CD4-positive, alpha-beta T cell treated with Interleukin-4 for 1 hour (primary cell): ENCODE measurements at regions not wholly inside any gene's neighbourhood (a gene's known extent, or its start where the extent isn't known, plus 50 kb on each side); places are given as distances from the start of the nearest gene placed in this dataset.
"Not testable (repeated sequence)": the region's sequence is repeated elsewhere in the genome, so short reads cannot be mapped to it uniquely, and the experiment has no call there.

Experiments
- DNase-seq, 2 donors: peaks; one replicate each; pipeline ENCODE4 v3.0.0-alpha.2; 2020 to 2022

DNA sequence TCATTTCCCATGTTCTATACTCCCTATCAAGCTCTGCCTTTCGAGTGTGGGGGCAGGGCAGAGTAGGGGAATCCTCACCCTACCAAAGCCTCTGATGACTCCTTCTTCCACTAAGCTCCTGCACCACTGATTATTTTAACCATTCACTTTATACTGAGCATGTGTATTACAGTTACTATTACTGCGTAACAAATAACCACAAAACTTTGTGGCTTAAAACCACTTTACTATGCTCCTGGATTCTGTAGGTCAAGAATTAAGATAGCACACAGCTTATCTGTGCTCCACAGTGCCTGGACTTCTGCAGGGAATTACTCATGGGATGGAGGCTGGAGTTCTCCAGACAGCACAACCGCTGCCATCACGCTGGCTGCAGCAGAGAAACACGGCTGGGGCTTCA lies 117.4 kb upstream of the DNAJC10 start:
- DNase-seq, result no peak

DNA sequence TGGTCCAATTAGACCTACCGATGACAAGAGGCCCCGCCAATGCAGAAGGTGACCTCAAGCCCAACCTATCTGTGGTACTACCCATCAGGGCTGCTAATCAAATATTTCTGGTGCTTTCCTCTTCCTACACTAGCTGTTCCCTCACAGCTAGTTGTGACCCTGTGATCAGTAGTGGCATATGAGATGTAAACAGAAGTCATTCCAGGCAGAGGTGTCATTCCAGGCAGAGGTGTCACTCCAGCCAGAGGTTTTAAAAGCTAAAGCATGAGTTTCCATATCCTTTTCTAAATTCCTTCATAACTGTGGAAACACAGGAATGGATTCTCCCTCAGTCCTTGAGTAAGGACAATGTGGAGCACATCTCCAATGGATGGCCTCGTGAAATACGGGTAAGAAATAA lies 110.9 kb upstream of the DNAJC10 start:
- DNase-seq, result no peak

DNA sequence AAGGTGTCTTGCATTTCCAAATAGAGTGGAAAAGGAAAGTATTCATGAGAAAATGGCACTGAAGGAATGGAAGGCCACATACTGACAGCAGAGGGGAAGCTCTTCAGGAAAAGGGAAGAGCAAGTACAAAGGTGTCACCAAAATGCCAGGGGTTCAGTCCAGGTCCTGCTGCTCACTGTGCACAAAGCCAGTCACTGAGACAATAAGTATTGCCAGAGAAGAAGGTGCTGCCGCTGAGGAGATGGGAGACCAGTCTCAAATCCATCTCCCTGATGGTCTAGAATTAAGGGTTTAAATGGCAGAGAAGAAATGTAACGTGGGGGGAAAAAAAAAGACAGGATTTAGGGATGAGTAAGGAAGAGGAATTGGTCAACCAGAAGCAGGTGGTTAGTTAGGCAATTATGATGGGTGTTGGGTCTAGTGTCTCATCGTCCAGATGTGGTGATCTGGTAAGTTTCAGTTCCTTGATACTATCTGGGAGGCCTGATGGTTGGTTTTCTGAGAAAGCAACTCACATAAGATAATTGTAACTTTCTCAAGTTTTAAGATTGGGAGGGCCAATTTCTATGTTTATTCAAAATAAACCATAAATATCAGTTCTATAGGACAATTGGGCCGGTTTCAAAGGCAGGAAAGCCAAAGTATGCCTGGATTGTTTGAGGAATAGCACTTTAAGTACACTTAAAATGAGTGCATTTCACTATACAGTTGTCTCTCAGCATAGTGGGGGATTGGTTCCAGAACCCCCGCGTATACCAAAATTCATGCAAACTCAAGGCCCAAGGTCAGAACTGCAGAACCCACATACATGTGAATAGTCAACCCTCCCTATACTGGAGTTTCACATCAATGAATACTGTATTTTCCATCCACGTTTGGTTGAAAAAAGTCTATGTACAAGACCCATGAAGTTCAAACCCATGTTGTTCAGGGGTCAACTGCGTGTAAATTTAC lies 109.1 kb upstream of the DNAJC10 start:
- DNase-seq, result no peak

DNA sequence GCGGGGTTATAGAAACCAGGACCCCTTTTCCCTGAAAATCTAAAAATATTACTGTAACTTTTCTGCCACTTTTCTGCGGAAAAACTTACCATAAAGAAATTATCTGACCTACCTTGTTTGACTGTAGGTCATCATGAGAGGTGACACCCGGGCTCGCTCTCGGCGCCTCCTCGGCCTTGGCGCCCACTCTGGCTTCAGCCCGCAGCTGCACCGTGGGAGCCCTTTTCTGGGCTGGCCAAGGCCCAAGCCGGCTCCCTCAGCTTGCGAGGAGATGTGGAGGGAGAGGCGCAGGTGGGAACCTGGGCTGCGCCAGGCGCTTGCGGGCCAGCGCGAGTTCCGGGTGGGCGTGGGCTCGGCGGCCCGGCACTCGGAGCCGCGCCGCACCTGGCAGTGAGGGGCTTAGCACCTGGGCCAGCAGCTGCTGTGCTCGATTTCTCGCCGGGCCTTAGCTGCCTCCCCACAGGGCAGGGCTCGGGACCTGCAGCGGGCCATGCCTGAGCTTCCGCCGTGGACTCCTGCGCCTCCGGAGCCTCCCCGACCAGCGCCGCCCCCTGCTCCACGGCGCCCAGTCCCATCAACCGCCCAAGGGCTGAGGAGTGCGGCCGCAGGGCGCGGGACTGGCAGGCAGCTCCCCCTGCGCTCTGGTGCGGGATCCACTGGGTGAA lies 107.7 kb upstream of the DNAJC10 start:
- DNase-seq, result no peak

DNA sequence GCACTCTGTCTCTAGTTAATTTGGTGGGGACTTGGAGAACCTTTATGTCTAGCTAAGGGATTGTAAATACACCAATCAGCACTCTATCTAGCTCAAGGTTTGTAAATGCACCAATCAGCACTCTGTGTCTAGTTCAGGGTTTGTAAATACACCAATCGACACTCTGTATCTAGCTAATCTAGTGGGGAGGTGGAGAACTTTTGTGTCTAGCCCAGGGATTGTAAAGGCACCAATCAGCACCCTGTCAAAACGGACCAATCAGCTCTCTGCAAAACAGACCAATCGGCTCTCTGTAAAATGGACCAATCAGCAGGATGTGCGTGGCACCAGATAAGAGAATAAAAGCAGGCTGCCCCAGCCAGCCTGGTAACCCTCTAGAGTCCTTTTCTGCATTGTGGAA lies 107.1 kb upstream of the DNAJC10 start:
- DNase-seq, result not testable (repeated sequence)

DNA sequence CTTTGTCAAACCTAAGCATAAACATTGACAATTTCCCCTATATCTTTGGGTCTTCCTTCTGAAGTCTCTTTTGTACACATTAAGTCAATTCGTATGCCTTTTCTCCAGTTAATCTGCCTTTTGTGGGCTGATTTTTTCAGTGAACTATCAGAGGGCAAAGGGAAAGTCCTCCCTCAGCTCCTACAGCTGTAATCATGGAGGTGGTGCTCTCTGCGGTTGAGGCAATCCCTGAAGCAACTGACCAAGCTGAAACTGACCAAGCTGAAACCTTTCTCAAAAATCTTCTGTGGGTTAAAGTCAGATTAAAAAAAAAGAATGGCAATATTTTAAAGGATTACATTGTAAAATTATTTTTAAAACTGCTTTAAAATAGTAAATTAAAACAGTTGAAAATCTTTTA lies 105.8 kb upstream of the DNAJC10 start:
- no peak for DNase-seq

DNA sequence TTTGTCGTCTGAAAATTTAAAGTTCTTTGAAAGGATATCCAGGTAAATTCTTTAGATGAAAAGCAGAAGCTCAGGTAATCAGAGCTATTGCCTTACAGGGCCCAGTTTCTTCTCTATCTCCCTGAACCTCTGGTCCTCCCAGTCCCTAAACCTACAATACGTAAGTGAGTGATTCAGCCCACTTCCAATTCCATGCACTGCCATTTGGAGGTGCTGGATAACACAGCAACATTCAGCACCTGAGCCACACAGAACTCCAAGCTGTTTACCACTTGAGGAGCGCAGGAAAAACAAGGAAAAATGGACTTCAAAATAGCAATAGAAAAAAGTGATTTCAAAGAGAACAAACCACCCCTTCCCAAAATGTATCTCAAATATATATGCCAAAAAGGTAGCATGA lies 105.0 kb upstream of the DNAJC10 start:
- no peak for DNase-seq

DNA sequence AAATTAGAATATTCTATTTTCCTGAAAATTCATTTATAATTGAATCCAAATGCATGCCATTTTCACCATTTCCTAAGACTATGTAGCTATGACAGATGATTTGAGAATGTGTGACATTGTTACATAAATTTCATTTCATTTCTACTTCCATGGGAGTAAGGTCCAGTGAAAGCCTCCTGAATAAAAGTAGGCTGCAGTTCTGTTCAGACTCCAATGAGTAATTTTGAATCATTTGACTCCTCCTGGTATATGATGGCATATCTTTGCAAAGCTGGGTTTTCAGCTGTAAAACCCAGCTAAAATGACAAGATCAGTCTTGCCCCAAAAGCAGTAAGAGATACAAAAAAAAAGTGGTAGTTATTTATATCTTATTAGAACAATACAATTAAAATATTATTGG lies 101.0 kb upstream of the DNAJC10 start:
- DNase-seq, result no peak

DNA sequence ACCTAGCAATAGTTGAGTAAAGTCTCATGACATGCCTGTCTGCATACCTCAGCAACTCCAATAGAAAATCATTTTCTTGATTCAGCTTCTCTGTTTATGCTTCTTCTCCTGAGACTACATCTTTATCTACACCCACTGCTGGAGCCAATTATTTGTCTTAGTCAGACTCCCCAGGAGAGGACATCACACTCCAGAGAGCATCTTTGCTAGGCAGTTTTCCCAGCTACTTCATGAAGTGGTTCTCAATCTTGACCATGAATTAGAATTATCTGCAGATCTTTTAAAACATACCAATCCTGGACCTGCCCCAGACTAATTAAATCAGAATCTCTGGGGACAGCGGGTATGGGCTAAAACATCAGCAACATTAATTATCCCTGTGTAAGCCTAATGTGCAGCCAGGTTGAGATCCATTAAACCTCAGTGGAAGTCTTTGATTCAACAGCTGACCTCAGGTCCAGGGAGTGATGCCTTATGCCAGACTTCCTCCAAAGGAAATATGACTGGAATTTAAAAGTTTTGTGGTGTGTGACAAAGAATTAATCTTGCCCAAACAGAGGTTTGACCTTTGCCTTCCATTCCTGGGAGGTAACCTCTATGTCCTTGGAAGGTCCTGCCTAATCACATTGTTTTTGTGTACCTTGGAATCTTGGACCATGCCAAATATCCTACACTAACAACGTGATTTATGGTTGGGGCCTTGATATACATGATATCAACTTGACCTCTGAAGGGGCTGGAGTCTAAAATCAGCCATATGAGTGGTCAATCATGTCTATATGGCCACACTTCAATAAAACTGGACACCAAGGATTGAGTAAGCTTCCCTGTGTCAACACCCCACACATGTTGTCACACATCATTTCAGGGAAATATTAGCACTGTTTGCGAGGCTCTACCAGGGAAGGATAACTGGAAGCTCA lies 99.3 kb upstream of the DNAJC10 start:
- no peak for DNase-seq

DNA sequence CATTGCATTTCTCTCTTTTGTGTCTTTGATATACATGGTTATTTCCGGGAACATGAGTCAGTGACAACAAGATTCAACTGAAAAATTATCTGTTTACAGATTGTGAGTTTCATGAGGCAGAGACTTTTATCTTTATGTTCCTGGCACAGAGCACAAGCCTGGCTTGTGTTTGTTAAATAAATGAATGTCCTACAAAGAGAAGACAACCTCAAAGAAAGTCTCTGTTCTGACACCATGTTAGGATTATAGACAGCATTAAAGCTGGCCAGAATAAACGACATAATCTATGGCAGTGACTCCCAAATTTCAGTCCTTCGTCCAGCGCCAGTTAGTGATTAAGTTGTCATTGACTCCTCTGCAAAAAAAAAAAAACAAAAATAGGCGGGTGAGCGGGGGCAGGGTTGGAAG lies 97.4 kb upstream of the DNAJC10 start:
- DNase-seq, result no peak

DNA sequence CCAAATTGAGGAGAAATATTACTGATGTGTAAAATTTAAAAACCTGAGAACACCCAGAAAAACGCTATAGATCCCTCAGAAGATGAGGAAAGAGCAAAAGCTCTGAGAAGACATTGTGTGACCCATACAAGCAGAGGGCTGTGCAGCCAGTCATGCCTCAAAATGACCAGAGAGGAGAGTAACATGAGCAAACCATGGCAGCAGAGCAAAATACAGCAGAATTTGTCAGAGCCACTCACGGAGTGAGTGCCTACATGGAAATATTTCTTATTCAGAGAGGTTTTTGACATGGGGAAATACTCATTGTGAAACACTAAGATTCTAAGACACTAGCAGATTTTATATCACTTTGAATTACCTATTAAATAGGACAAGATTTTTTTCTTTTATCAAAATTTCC lies 96.8 kb upstream of the DNAJC10 start:
- DNase-seq, result no peak

DNA sequence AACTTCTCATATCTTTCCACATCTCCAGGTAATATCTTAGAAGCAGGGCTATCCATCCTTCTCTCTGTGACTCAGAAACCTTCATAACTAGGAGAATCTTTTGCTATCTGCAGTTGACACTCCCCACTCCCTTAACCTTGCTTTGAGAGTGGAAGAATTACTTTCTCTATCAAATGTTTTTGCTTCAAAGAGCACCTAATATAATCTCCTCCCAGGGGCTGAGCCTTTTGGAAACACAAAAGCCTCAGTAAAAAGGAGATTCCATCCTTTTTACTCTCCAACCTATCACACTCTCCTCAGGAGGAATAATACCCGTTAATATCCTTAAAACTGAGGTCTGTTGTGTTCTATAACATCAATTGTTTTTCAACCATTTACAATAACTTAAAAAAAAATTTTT lies 94.9 kb upstream of the DNAJC10 start:
- DNase-seq, result no peak

DNA sequence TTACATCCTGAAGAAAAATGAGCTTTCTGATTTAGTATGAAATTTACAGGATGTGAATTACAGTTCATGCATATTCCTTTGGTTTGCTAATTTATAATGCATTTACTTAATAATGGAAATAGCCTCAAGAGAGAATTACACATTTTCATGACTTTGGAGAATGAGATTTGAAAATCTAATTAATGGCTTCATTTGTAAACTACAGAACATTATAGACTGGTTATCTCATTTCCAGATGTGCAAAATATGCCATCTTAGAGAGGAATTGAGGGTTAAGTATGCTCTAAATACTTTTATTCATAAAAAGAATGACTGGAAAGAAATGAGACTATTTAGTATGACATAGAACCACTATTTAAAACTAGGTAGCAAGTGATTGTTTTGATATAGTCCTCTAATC lies 94.2 kb upstream of the DNAJC10 start:
- DNase-seq, result no peak

DNA sequence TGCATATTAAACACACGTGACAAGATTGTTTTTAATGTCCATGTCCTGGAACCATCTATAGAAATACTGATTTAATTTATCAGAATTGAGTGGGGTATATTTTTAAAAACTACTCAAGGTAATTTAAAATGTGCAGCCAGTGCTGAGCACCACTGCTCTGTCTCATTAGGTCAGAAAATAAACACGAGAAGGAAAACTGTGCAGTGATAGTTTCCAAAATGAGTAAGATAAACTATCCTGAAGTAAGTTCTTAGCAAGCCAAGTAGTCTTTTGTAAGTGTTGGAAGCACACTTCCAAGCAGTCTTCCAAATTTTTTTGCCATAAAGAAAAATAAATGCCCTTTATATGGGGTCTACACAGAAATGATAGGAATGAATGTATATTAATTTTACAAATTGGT lies 93.8 kb upstream of the DNAJC10 start:
- no peak for DNase-seq

DNA sequence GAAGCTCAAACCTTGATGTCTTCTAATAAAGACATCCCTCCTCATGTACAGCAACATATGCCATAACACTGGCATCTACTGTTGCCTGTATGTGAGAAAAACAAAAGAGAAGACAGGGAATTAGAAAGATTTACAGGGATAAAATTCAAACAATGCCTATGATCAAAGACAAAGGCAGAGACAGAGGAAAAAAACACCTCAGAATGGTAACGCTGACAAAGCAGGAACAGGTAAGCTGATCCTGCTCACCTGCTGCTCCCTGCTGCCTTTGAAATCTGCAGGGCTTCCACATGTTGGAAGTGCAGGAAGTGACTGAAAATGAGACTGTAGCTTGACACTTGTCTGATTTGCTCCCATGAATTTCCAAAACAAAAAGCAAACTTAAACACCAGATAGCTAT lies 90.2 kb upstream of the DNAJC10 start:
- DNase-seq, result no peak

DNA sequence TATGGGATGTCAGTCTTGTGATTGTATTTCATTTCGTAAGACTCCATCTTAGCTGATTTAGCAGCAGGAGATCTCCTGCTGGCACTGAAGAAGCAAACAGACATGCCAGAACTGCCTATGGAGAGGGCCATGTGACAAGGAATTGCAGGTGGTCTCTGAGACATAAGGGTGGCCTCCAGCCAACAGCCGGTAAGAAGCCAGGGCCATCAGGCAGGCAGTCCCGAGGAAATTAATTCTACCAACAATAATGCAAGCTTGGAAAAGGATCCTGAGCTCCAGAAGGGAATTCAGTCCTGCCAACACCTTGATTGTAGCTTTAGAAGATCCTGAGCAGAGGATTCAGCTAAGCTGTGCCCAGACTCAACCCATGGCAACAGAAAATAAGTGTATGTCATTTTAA lies 87.1 kb upstream of the DNAJC10 start:
- no peak for DNase-seq

DNA sequence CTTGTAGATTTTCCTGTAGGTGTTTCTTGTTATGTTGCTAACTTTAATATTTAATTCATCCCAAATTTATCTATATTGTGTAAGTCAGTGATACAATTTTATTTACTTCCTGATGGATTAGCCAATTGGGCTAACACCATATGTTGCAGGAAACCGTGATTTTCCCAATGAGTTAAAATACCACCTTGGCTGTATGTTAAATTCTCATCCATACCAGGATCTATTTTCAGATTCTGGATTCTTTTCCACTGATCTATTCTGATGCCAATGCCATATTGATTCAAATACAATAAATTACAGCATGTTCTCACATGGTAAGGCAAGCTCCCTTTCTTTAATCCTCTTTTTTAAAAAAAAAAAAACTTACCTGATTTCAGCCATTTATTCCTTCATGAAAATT lies 85.8 kb upstream of the DNAJC10 start:
- no peak for DNase-seq

DNA sequence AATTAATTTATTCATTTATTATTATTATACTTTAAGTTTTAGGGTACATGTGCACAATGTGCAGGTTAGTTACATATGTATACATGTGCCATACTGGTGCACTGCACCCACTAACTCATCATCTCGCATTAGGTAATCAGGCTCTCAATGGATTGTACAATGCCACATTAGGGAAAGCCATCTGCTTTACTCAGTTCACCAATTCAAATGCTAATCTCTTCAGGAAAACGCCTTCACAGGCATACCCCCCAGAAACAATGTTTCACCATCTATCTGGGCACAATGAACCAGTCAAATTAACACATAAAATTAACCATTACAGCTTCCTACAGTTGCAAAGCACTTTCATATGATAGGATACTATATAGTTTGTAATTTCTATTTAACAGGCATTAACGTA lies 84.8 kb upstream of the DNAJC10 start:
- no peak for DNase-seq

DNA sequence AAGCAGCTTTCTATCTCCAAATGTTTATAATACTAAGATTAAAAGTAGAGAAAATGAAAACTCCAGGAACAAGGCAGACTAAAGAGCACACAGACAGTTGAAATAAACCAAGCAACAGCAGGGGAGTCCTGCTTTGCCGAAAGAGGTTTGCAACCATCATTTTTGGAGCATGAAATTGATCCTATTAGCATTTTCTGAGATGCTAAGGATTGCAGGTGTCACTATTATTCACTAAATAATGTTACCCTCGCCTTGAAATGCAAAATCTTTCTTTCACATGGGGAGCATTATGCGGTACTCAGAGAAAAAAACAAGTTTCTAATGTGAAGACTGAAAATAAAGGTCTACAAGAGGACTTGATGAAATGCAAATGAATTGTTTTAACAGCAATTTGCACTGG lies 81.7 kb upstream of the DNAJC10 start:
- DNase-seq, result no peak

DNA sequence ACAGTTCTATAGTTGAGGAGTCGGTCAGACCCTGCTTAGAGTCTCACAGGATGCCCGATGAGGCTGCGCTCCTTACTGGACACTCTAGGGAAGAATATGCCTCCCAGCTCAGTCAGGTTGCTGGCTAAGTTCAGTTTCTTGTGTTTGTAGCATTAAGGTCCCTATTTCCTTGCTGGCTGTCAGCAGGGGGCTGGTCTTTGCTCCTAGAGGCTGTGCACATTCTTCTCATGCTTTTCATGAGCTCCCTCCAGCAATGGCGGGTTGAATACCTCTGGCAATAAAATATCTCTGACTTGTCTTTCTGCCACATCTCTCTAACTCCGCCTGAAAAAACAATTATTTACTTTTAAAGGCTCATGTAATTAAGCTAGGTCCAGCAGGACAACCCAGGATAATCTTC lies 79.4 kb upstream of the DNAJC10 start:
- DNase-seq, result no peak

DNA sequence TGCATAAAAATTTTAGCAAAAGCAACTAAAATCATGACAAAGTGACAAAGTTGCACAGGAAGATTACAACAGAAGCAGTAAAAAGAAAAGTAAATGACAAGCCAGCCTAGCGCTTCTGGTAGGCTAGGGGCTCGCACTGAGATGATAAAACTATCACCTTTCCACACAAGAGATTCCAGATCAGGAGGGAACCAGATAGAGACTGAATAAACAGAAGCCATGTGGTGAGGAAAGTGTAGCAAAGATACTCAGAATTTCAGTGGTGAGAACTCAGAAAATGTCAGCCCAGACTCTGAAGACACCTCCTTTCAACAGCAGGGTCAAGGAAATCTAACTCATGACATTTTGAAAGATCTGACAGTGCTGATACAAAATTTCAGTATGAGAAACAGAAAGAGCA lies 77.4 kb upstream of the DNAJC10 start:
- DNase-seq, result no peak

DNA sequence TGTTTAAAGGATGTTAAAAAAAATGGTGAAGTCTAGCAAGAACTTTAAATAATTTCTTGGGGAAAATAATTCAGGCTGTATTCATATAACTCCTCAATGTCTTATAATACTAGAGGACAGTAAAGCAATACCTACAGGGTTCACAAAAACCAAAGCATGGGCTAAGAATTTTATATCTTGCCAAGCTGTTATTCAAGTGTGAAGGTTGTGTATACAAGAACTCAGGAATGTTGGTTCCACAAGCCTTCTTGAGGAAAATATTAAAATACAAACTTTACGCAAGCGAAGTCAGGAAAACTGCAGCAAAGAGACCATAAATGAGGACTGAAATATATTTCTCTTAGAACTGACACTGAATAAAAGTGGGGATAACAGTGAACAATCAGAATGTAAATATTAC lies 76.1 kb upstream of the DNAJC10 start:
- no peak for DNase-seq

DNA sequence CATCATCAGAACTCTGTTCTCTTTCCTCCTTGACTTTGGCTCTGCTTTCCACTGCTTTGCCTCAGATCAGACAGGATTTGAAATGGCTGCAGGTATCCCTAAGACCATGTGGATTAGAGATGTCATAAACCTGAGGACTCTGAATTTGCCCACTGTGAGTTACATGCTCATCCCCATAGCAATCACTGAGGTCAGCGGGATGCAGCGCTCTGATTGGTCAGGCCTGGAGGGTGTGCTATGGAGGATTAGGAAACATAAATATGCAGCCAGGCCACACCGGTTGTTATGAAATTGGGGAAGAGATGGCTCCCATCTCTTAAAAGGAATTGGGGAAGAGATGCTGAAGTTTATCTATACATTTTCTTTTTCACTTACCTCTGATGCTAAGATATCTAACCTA lies 73.7 kb upstream of the DNAJC10 start:
- peak; percentile 35 to 62 for DNase-seq
